Coronary artery (tissue), 2 donors: ENCODE measurements at regions not wholly inside any gene's neighbourhood (a gene's known extent, or its start where the extent isn't known, plus 50 kb on each side); places are given as distances from the start of the nearest gene placed in this dataset.

Experiments used
- DNase-seq: peaks from one replicate; pipeline ENCODE4 v3.0.0-alpha.2; 2017; ENCODE audit warnings: low spot score
- H3K27ac ChIP-seq, 2 donors: fragments of 200-600 bp; sonication (generic); one replicate each; pipeline ENCODE4 v1.5.1; 2016 to 2019
- H3K4me3 ChIP-seq: fragments of 200-600 bp; sonication (generic); 2 replicates; pipeline ENCODE4 v1.5.1; 2016; ENCODE audit warnings: mild to moderate bottlenecking, moderate library complexity
- CTCF ChIP-seq: fragments of 200-600 bp; sonication (generic); IDR thresholded peaks from one replicate; pipeline ENCODE4 v1.5.1; 2019; ENCODE audit warnings: antibody characterized with exemption

- H3K27ac ChIP-seq: no peak overlapping the region
- no peak for TF ChIP-seq CTCF
- no peak for DNase-seq
Observed at GRCh38 chr10:88168171-88169036, 305.0 kb downstream of the PTEN start.

GRCh38 chr10:88169037-88169319 lies 305.6 kb downstream of the PTEN start:
- Histone ChIP-seq H3K4me3 (no peak overlapping the region), H3K27ac (no peak overlapping the region)
- TF ChIP-seq CTCF: no peak
- DNase-seq: no peak

More at GRCh38 chr10:88168171-88169036, 305.0 kb downstream of the PTEN start:
- no peak overlapping the region for H3K4me3 ChIP-seq

GRCh38 chr10:88170628-88171027 lies 307.2 kb downstream of the PTEN start:
- no peak for DNase-seq
- H3K27ac ChIP-seq: no peak overlapping the region
- no peak overlapping the region for H3K4me3 ChIP-seq
- no peak for TF ChIP-seq CTCF

- DNase-seq: no peak
- H3K27ac ChIP-seq: no peak overlapping the region
- no peak overlapping the region for H3K4me3 ChIP-seq
- no peak for TF ChIP-seq CTCF
Observed at GRCh38 chr10:88172159-88172558, 308.7 kb downstream of the PTEN start.

GRCh38 chr10:88174391-88174790 lies 311.0 kb downstream of the PTEN start:
- no peak overlapping the region for H3K4me3 ChIP-seq

GRCh38 chr10:88178758-88179157 lies 315.3 kb downstream of the PTEN start:
- H3K27ac ChIP-seq: no peak overlapping the region
- no peak overlapping the region for H3K4me3 ChIP-seq
- TF ChIP-seq CTCF: no peak
- no peak for DNase-seq

More at GRCh38 chr10:88174391-88174790, 311.0 kb downstream of the PTEN start:
- TF ChIP-seq CTCF: no peak
- no peak for DNase-seq
- H3K27ac ChIP-seq: no peak overlapping the region

GRCh38 chr10:88179831-88180230 lies 316.4 kb downstream of the PTEN start:
- Histone ChIP-seq H3K27ac (no peak overlapping the region), H3K4me3 (no peak overlapping the region)
- no peak for DNase-seq
- TF ChIP-seq CTCF: no peak
